K562 (cell line): ENCODE measurements at regions not wholly inside any gene's neighbourhood (a gene's known extent, or its start where the extent isn't known, plus 50 kb on each side); places are given as distances from the start of the nearest gene placed in this dataset.

ENCODE experiments used
- E2F6 ChIP-seq, 2 experiments: IDR thresholded peaks; 2 replicates each; pipeline ENCODE4 v1.6.1; 2011; ENCODE audit warnings: borderline replicate concordance in 1 of 2, control low read depth in 1 of 2, low read depth in 1 of 2, low read length in 1 of 2, mild to moderate bottlenecking in 1 of 2, mixed read lengths in 1 of 2, moderate library complexity in 1 of 2; ENCODE audit not compliant: insufficient read depth in 1 of 2, insufficient read length in 1 of 2, poor library complexity in 1 of 2, severe bottlenecking in 1 of 2; ENCODE audit errors: extremely low read depth in 1 of 2
- KLF1 ChIP-seq: fragments of 450-650 bp; IDR thresholded peaks from 2 replicates; pipeline ENCODE4 v1.6.1; 2016; ENCODE audit warnings: missing genetic modification characterization, missing compliant biosample characterization
- MAFK ChIP-seq: IDR thresholded peaks from 2 replicates; pipeline ENCODE4 v1.6.1; 2011; ENCODE audit warnings: low read length, improper control_type of control experiment
- MLLT1 ChIP-seq, 2 experiments: fragments of 450-650 bp; IDR thresholded peaks; 2 replicates each; pipeline ENCODE4 v1.6.1; 2016
- POLR3A ChIP-seq: IDR thresholded peaks from 2 replicates; pipeline ENCODE4 v1.6.1; 2011; ENCODE audit warnings: borderline replicate concordance, mild to moderate bottlenecking, moderate library complexity; ENCODE audit not compliant: insufficient read length, insufficient read depth; ENCODE audit errors: extremely low read depth
- SMARCC2 ChIP-seq: fragments of 450-650 bp; IDR thresholded peaks from 2 replicates; pipeline ENCODE4 v1.6.1; 2017; ENCODE audit warnings: antibody characterized with exemption, moderate library complexity, mild to moderate bottlenecking, low read depth
- UBTF ChIP-seq, 2 experiments: IDR thresholded peaks; 2 replicates each; pipeline ENCODE4 v1.6.1; 2012; ENCODE audit warnings: improper control_type of control experiment in 2 of 2, low read depth in 2 of 2, low read length in 2 of 2, borderline replicate concordance in 1 of 2
- VEZF1 ChIP-seq: fragments of 200-800 bp; sonication (Bioruptor generic); IDR thresholded peaks from 2 replicates; pipeline ENCODE4 v1.6.1; 2017; ENCODE audit warnings: missing genetic modification characterization, missing compliant biosample characterization
- ZBTB2 ChIP-seq: fragments of 450-650 bp; IDR thresholded peaks from 2 replicates; pipeline ENCODE4 v1.6.1; 2016; ENCODE audit warnings: antibody characterized with exemption
- ZBTB33 ChIP-seq: sonication (generic); formaldehyde crosslinking; IDR thresholded peaks from 2 replicates; pipeline ENCODE4 v1.8.1; 2023; ENCODE audit warnings: mild to moderate bottlenecking, missing genetic modification reagents
- ZC3H11A ChIP-seq: IDR thresholded peaks from 2 replicates; pipeline ENCODE4 v1.6.1; 2012; ENCODE audit warnings: low read depth, low read length, improper control_type of control experiment

- no peak for TF ChIP-seq ZC3H11A
- TF ChIP-seq MAFK, result no peak
- no peak for TF ChIP-seq ZBTB2
- no peak for TF ChIP-seq VEZF1
- TF ChIP-seq KLF1 (tag), result no peak
- TF ChIP-seq POLR3A, result no peak
- peak in 1 of 2 experiments; percentile 87 for TF ChIP-seq E2F6 (IDR thresholded peaks at IDR 0.05; ENCODE audit: borderline replicate concordance in 1 of 2, extremely low read depth in 1 of 2, insufficient read depth in 1 of 2, insufficient read length in 1 of 2, low read depth in 1 of 2, low read length in 1 of 2, poor library complexity in 1 of 2, severe bottlenecking in 1 of 2)
- 0 out of 2 replicates have a peak, but pooled peaks have one; percentile 30 for TF ChIP-seq SMARCC2
- no peak for TF ChIP-seq MLLT1 (IDR thresholded peaks at IDR 0.05)
- TF ChIP-seq UBTF (IDR thresholded peaks at IDR 0.05; ENCODE audit: borderline replicate concordance in 1 of 2, low read depth in 2 of 2, low read length in 2 of 2), result 0 out of 4 replicates have a peak, but pooled peaks of 1 of the 2 experiments have one; percentile 36
- no peak for TF ChIP-seq ZBTB33
Observed at GRCh38 chr3:182682263-182683241, 110.8 kb upstream of the ATP11B start (continued).
